SIG-M5 treated with dmso at 0.1 percent for 504 hours (cell line): ENCODE measurements at regions not wholly inside any gene's neighbourhood (a gene's known extent, or its start where the extent isn't known, plus 50 kb on each side); places are given as distances from the start of the nearest gene placed in this dataset.

Experiments
- DNase-seq: peaks from one replicate; lab custom pipeline; 2025; ENCODE audit not compliant: unreplicated experiment; lab: John Stamatoyannopoulos, UW

GRCh38 chr1:239322369-239322768, 64.0 kb upstream of the CHRM3 start:
- no peak for DNase-seq

- no peak for DNase-seq
Observed at GRCh38 chr1:239321877-239322276, 64.5 kb upstream of the CHRM3 start.

GRCh38 chr1:239317948-239318347, 68.4 kb upstream of the CHRM3 start:
- no peak for DNase-seq

- no peak for DNase-seq
Observed at GRCh38 chr1:239315631-239316217, 70.6 kb upstream of the CHRM3 start.

- DNase-seq, result no peak
Observed at GRCh38 chr1:239311331-239311730, 75.0 kb upstream of the CHRM3 start.

GRCh38 chr1:239308701-239309333, 77.6 kb upstream of the CHRM3 start:
- DNase-seq, result peak; percentile 49

- no peak for DNase-seq
Observed at GRCh38 chr1:239307886-239308285, 78.5 kb upstream of the CHRM3 start.

- DNase-seq, result no peak
Observed at GRCh38 chr1:239306426-239306825, 79.9 kb upstream of the CHRM3 start.

- no peak for DNase-seq
Observed at GRCh38 chr1:239303289-239303688, 83.1 kb upstream of the CHRM3 start.

GRCh38 chr1:239302696-239303095, 83.7 kb upstream of the CHRM3 start:
- DNase-seq, result no peak

GRCh38 chr1:239301251-239301650, 85.1 kb upstream of the CHRM3 start:
- no peak for DNase-seq

GRCh38 chr1:239297910-239298309, 88.5 kb upstream of the CHRM3 start:
- no peak for DNase-seq

- no peak for DNase-seq
Observed at GRCh38 chr1:239293350-239294110, 92.8 kb upstream of the CHRM3 start.

- DNase-seq, result no peak
Observed at GRCh38 chr1:239288820-239289554, 97.4 kb upstream of the CHRM3 start.

GRCh38 chr1:239287296-239287695, 99.1 kb upstream of the CHRM3 start:
- DNase-seq, result no peak

- no peak for DNase-seq
Observed at GRCh38 chr1:239283216-239283615, 103.2 kb upstream of the CHRM3 start.

- DNase-seq, result no peak
Observed at GRCh38 chr1:239282411-239282810, 104.0 kb upstream of the CHRM3 start.

- no peak for DNase-seq
Observed at GRCh38 chr1:239276051-239276450, 110.3 kb upstream of the CHRM3 start.

GRCh38 chr1:239274242-239274830, 112.0 kb upstream of the CHRM3 start:
- DNase-seq, result no peak

GRCh38 chr1:239270509-239270908, 115.9 kb upstream of the CHRM3 start:
- DNase-seq, result no peak

- DNase-seq, result no peak
Observed at GRCh38 chr1:239269706-239270105, 116.7 kb upstream of the CHRM3 start.
